Activated CD8-positive, alpha-beta memory T cell treated with anti-CD3 and anti-CD28 coated beads, Interleukin-2, amount 10 ng/mL, durations not matched to agents 7 days and 5 days (primary cell): ENCODE measurements at regions not wholly inside any gene's neighbourhood (a gene's known extent, or its start where the extent isn't known, plus 50 kb on each side); places are given as distances from the start of the nearest gene placed in this dataset.
"Not testable (repeated sequence)": the region's sequence is repeated elsewhere in the genome, so short reads cannot be mapped to it uniquely, and the experiment has no call there.

ENCODE experiments used
- ATAC-seq: fragments of 150-1000 bp; cut with Tn5 transposase; one replicate; pipeline ENCODE4 v1.10.0; 2021; ENCODE audit warnings: moderate library complexity
- CTCF ChIA-PET: fragments of 350-600 bp; sonication (Branson Sonifier 250); formaldehyde crosslinking; loops from one replicate; lab custom pipeline; 2021; ENCODE audit warnings: antibody characterized with exemption; lab: Charles Lee
- DNase-seq: peaks from one replicate; pipeline ENCODE4 v3.0.0-alpha.2; 2020
- H3K27ac Mint-ChIP-seq: one replicate; pipeline ENCODE4 v1.8.0; 2021; ENCODE audit warnings: mild to moderate bottlenecking, mixed read lengths
- H3K27me3 Mint-ChIP-seq: one replicate; pipeline ENCODE4 v1.8.0; 2021; ENCODE audit warnings: mixed read lengths
- H3K36me3 Mint-ChIP-seq: one replicate; pipeline ENCODE4 v1.8.0; 2021; ENCODE audit warnings: mild to moderate bottlenecking, mixed read lengths
- H3K4me1 Mint-ChIP-seq: one replicate; pipeline ENCODE4 v1.8.0; 2021; ENCODE audit warnings: mixed read lengths
- H3K4me3 Mint-ChIP-seq: one replicate; pipeline ENCODE4 v1.8.0; 2021; ENCODE audit warnings: mild to moderate bottlenecking, moderate library complexity, mixed read lengths
- H3K9me3 Mint-ChIP-seq: one replicate; pipeline ENCODE4 v1.8.0; 2022; ENCODE audit warnings: low read depth, mixed read lengths

GRCh38 chr11:33957304-33957917 is 65.5 kb upstream of the LMO2 start:
- no peak for DNase-seq
- H3K4me3 Mint-ChIP-seq = no peak overlapping the region
- H3K9me3 Mint-ChIP-seq = no peaks in the 10 kb centered on the region
- peaks cover 15% of the 10 kb centered on the region for H3K27me3 Mint-ChIP-seq
- CTCF ChIA-PET = no interaction called here
- ATAC-seq = no peak
- H3K4me1 Mint-ChIP-seq = no peaks in the 10 kb centered on the region
- no peaks in the 10 kb centered on the region for H3K36me3 Mint-ChIP-seq
- no peak overlapping the region for H3K27ac Mint-ChIP-seq

GRCh38 chr11:33956611-33957010 is 64.7 kb upstream of the LMO2 start:
- no peak overlapping the region for H3K4me3 Mint-ChIP-seq
- DNase-seq (no peak), ATAC-seq (no peak)
- H3K36me3 Mint-ChIP-seq = no peaks in the 10 kb centered on the region
- H3K27ac Mint-ChIP-seq = no peak overlapping the region
- H3K4me1 Mint-ChIP-seq = no peaks in the 10 kb centered on the region
- no peaks in the 10 kb centered on the region for H3K9me3 Mint-ChIP-seq
- H3K27me3 Mint-ChIP-seq = peaks cover 14% of the 10 kb centered on the region
- CTCF ChIA-PET = no interaction called here

GRCh38 chr11:33953289-33953688 is 61.4 kb upstream of the LMO2 start:
- Mint-ChIP-seq H3K36me3 (no peaks in the 10 kb centered on the region), H3K4me3 (no peak overlapping the region)
- CTCF ChIA-PET = no interaction called here

GRCh38 chr11:33952805-33953204 is 60.9 kb upstream of the LMO2 start:
- no peaks in the 10 kb centered on the region for H3K4me1 Mint-ChIP-seq
- CTCF ChIA-PET = no interaction called here
- no peak for DNase-seq
- no peak overlapping the region for H3K27ac Mint-ChIP-seq
- no peak overlapping the region for H3K4me3 Mint-ChIP-seq
- no peak for ATAC-seq
- H3K9me3 Mint-ChIP-seq = no peaks in the 10 kb centered on the region
- H3K36me3 Mint-ChIP-seq = no peaks in the 10 kb centered on the region
- H3K27me3 Mint-ChIP-seq = peaks cover 24% of the 10 kb centered on the region

More at GRCh38 chr11:33953289-33953688, 61.4 kb upstream of the LMO2 start:
- H3K4me1 Mint-ChIP-seq = no peaks in the 10 kb centered on the region
- ATAC-seq (no peak), DNase-seq (no peak)
- no peak overlapping the region for H3K27ac Mint-ChIP-seq
- peaks cover 24% of the 10 kb centered on the region for H3K27me3 Mint-ChIP-seq
- H3K9me3 Mint-ChIP-seq = no peaks in the 10 kb centered on the region

GRCh38 chr11:33949252-33949913 is 57.5 kb upstream of the LMO2 start:
- peaks cover 16% of the 10 kb centered on the region for H3K27me3 Mint-ChIP-seq
- CTCF ChIA-PET = no interaction called here
- no peaks in the 10 kb centered on the region for H3K36me3 Mint-ChIP-seq
- no peak overlapping the region for H3K27ac Mint-ChIP-seq
- no peaks in the 10 kb centered on the region for H3K4me1 Mint-ChIP-seq
- H3K4me3 Mint-ChIP-seq = no peak overlapping the region
- no peaks in the 10 kb centered on the region for H3K9me3 Mint-ChIP-seq
- ATAC-seq (no peak), DNase-seq (no peak)

- CTCF ChIA-PET = interaction anchor here (1.3 kb wide), 1 partner anchor 39 kb away, joined by 3 read pairs; no protein-coding TSS in a partner anchor
- H3K4me3 Mint-ChIP-seq = no peak overlapping the region
- no peak for DNase-seq
- no peaks in the 10 kb centered on the region for H3K36me3 Mint-ChIP-seq
- no peaks in the 10 kb centered on the region for H3K9me3 Mint-ChIP-seq
- H3K27ac Mint-ChIP-seq = no peak overlapping the region
- no peaks in the 10 kb centered on the region for H3K4me1 Mint-ChIP-seq
- no peak for ATAC-seq
- H3K27me3 Mint-ChIP-seq = peaks cover 16% of the 10 kb centered on the region
These were observed 56.6 kb upstream of the LMO2 start for GRCh38 chr11:33948494-33948893.

- not testable (repeated sequence) for H3K27ac Mint-ChIP-seq, H3K9me3 Mint-ChIP-seq, DNase-seq, H3K4me3 Mint-ChIP-seq, H3K4me1 Mint-ChIP-seq, H3K36me3 Mint-ChIP-seq, ATAC-seq
- CTCF ChIA-PET = interaction anchor here (1.3 kb wide), 1 partner anchor 40 kb away, joined by 3 read pairs; no protein-coding TSS in a partner anchor
- H3K27me3 Mint-ChIP-seq = peaks cover 16% of the 10 kb centered on the region
These were observed 56.0 kb upstream of the LMO2 start for GRCh38 chr11:33947918-33948317.

GRCh38 chr11:33946930-33947329 is 55.1 kb upstream of the LMO2 start:
- no peaks in the 10 kb centered on the region for H3K36me3 Mint-ChIP-seq
- H3K27ac Mint-ChIP-seq = no peak overlapping the region
- no peaks in the 10 kb centered on the region for H3K9me3 Mint-ChIP-seq

GRCh38 chr11:33945481-33946268 is 53.8 kb upstream of the LMO2 start:
- no peaks in the 10 kb centered on the region for H3K9me3 Mint-ChIP-seq
- CTCF ChIA-PET = interaction anchor here (0.9 kb wide), 1 partner anchor 26 kb away, joined by 3 read pairs; no protein-coding TSS in a partner anchor
- H3K36me3 Mint-ChIP-seq = no peaks in the 10 kb centered on the region
- H3K27ac Mint-ChIP-seq = no peak overlapping the region
- ATAC-seq (no peak), DNase-seq (no peak)
- no peaks in the 10 kb centered on the region for H3K4me1 Mint-ChIP-seq
- peaks cover 14% of the 10 kb centered on the region for H3K27me3 Mint-ChIP-seq
- H3K4me3 Mint-ChIP-seq = no peak overlapping the region

More at GRCh38 chr11:33946930-33947329, 55.1 kb upstream of the LMO2 start:
- H3K4me1 Mint-ChIP-seq = no peaks in the 10 kb centered on the region
- CTCF ChIA-PET = interaction anchor here (0.7 to 1.3 kb wide), 2 partner anchors 41 to 110 kb away, joined by 3 to 4 read pairs; no protein-coding TSS in a partner anchor
- ATAC-seq (no peak), DNase-seq (no peak)
- no peak overlapping the region for H3K4me3 Mint-ChIP-seq
- H3K27me3 Mint-ChIP-seq = peaks cover 16% of the 10 kb centered on the region

GRCh38 chr11:33944693-33945424 is 53.0 kb upstream of the LMO2 start:
- H3K9me3 Mint-ChIP-seq = no peaks in the 10 kb centered on the region
- H3K4me1 Mint-ChIP-seq = no peaks in the 10 kb centered on the region
- H3K27ac Mint-ChIP-seq = no peak overlapping the region
- no peak overlapping the region for H3K4me3 Mint-ChIP-seq
- H3K36me3 Mint-ChIP-seq = no peaks in the 10 kb centered on the region
- DNase-seq (no peak), ATAC-seq (no peak)
- peaks cover 12% of the 10 kb centered on the region for H3K27me3 Mint-ChIP-seq
- CTCF ChIA-PET = interaction anchor here (0.9 kb wide), 1 partner anchor 26 kb away, joined by 3 read pairs; no protein-coding TSS in a partner anchor

- Mint-ChIP-seq H3K4me3 (no peak overlapping the region), H3K27ac (no peak overlapping the region), H3K27me3 (peaks cover 7% of the 10 kb centered on the region), H3K36me3 (no peaks in the 10 kb centered on the region), H3K4me1 (no peaks in the 10 kb centered on the region), H3K9me3 (no peaks in the 10 kb centered on the region)
- ATAC-seq (no peak), DNase-seq (no peak)
- CTCF ChIA-PET = no interaction called here
These were observed 52.4 kb upstream of the LMO2 start for GRCh38 chr11:33944345-33944692.

- Mint-ChIP-seq H3K4me1 (no peaks in the 10 kb centered on the region), H3K27me3 (no peaks in the 10 kb centered on the region), H3K4me3 (no peak overlapping the region), H3K27ac (no peak overlapping the region), H3K9me3 (no peaks in the 10 kb centered on the region), H3K36me3 (no peaks in the 10 kb centered on the region)
- DNase-seq = no peak
- no peak for ATAC-seq
- CTCF ChIA-PET = no interaction called here
These were observed 51.1 kb upstream of the LMO2 start for GRCh38 chr11:33942954-33943353.

- DNase-seq (no peak), ATAC-seq (no peak)
- no peaks in the 10 kb centered on the region for H3K36me3 Mint-ChIP-seq
- H3K27me3 Mint-ChIP-seq = no peaks in the 10 kb centered on the region
- no peak overlapping the region for H3K4me3 Mint-ChIP-seq
- CTCF ChIA-PET = interaction anchor here (0.7 kb wide), 1 partner anchor 605 kb away, joined by 5 read pairs; no protein-coding TSS in a partner anchor
- no peak overlapping the region for H3K27ac Mint-ChIP-seq
- H3K4me1 Mint-ChIP-seq = no peaks in the 10 kb centered on the region
- H3K9me3 Mint-ChIP-seq = no peaks in the 10 kb centered on the region
These were observed 49.8 kb upstream of the LMO2 start for GRCh38 chr11:33941637-33942160.
